ENCODE measurements at regions not wholly inside any gene's neighbourhood (a gene's known extent, or its start where the extent isn't known, plus 50 kb on each side); places are given as distances from the start of the nearest gene placed in this dataset.

DNA sequence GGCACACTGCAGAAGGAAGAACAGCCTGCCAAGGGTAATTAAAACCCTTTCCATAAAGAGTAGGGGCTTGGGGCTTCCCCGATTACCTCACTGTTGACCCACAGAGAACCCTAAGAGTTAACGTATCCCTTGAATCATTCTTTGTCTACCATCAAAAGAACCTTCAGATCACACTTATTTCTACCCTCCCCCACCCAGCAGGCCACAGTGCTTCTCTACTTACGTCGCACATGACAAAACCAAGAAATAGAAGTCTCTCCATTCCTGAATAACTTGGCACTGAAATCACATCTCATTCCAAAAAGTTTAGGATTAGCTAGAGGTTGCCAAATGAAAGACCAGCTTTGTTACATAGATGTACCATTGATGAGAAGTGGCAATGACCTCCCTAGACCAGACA is 268.7 kb upstream of the GAS1 start:
- no peak for TF ChIP-seq SIN3A (IDR thresholded peaks at IDR 0.05; ENCODE audit: borderline replicate concordance, insufficient read depth, low read length)

DNA sequence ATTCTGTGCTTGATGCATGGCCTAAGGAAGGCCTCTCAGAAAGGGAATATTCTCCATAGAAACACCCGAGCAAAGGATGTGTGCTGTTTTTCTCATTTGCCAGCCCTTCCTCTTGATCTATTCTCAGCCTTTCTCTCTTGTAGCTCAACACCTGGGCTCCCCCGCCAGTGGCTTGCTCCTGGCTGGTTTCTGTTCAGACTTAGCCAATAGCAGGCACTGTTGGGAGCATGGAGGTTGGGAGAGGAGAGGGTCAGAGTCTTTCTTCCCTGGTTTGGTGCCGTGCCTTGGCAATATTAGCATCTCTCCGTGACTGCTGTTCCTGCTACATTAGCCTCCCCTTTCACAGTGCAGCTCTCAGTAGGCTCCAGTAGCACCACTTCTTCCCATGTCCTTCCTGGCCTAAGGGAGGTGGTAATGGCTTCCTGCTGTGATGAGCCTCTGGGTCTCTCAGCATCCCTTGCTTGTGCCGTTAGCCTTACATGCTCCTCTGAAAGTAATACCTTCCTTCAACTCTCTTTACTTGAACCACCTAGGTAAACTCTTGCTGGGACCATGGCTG is 269.7 kb upstream of the GAS1 start:
- TF ChIP-seq, protein P1, sequence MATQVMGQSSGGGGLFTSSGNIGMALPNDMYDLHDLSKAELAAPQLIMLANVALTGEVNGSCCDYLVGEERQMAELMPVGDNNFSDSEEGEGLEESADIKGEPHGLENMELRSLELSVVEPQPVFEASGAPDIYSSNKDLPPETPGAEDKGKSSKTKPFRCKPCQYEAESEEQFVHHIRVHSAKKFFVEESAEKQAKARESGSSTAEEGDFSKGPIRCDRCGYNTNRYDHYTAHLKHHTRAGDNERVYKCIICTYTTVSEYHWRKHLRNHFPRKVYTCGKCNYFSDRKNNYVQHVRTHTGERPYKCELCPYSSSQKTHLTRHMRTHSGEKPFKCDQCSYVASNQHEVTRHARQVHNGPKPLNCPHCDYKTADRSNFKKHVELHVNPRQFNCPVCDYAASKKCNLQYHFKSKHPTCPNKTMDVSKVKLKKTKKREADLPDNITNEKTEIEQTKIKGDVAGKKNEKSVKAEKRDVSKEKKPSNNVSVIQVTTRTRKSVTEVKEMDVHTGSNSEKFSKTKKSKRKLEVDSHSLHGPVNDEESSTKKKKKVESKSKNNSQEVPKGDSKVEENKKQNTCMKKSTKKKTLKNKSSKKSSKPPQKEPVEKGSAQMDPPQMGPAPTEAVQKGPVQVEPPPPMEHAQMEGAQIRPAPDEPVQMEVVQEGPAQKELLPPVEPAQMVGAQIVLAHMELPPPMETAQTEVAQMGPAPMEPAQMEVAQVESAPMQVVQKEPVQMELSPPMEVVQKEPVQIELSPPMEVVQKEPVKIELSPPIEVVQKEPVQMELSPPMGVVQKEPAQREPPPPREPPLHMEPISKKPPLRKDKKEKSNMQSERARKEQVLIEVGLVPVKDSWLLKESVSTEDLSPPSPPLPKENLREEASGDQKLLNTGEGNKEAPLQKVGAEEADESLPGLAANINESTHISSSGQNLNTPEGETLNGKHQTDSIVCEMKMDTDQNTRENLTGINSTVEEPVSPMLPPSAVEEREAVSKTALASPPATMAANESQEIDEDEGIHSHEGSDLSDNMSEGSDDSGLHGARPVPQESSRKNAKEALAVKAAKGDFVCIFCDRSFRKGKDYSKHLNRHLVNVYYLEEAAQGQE (IDR thresholded peaks at IDR 0.05; ENCODE audit: insufficient read depth in 1 of 2, low read depth in 2 of 2, low read length in 2 of 2), result no peak
- TF ChIP-seq FOXP2 (optimal IDR thresholded peaks at IDR 0.05; ENCODE audit: borderline replicate concordance, extremely low read depth, extremely low read length, insufficient read depth) (no peak), SIN3A (IDR thresholded peaks at IDR 0.05; ENCODE audit: borderline replicate concordance, insufficient read depth, low read length) (no peak), POLR2AphosphoS5 (IDR thresholded peaks at IDR 0.05; ENCODE audit: low read depth, low read length) (no peak), TAF1 (IDR thresholded peaks at IDR 0.05; ENCODE audit: borderline replicate concordance, insufficient read depth, low read length) (no peak)

DNA sequence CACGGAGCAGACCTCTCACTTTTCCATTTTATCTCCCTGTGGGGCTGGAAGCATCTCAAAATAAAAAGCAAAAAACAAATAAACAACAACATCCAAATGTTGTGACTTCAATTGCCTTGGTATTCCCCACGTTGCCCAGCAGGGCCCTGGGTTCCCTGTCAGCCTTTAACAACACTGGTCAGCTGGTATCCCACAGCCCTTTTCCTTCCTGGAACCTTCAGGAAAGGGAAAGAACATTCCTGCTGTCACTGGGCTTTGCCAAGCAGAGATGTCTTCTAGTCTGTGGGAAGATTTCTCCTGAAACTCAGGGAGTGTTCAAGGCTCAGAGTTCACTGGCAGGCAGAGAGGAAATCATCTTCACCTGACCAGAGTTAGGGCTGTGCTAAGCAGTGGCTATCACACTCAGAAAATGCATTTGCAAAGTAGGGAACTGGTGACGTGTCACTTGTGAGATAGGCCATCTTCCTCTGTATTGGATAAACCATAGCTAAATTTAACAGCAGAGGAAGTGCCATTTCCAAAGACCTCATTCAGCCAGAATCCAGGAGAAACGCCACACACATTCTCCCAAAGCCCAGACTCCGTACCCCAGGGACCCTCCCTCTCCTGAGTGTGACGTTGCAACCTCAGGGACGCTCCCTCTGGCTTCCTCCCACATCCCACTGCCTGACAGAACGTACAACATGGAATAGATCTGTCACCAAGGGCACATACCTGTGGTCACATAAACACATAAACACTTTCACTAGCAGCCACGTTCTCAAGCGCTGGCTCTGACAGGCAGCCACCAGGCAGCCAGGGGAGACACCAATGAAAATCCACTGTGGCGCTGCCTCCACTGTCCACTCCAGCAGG is 274.0 kb upstream of the DAPK1 start:
- TF ChIP-seq FOXP2 (optimal IDR thresholded peaks at IDR 0.05; ENCODE audit: borderline replicate concordance, extremely low read depth, extremely low read length, insufficient read depth), result no peak
- TF ChIP-seq SIN3A (IDR thresholded peaks at IDR 0.05; ENCODE audit: borderline replicate concordance, insufficient read depth, low read length), result no peak
- no peak for TF ChIP-seq TAF1 (IDR thresholded peaks at IDR 0.05; ENCODE audit: borderline replicate concordance, insufficient read depth, low read length)
- TF ChIP-seq, protein P1 (IDR thresholded peaks at IDR 0.05; ENCODE audit: insufficient read depth in 1 of 2, low read depth in 2 of 2, low read length in 2 of 2), result no peak
- TF ChIP-seq POLR2AphosphoS5 (IDR thresholded peaks at IDR 0.05; ENCODE audit: low read depth, low read length), result no peak

DNA sequence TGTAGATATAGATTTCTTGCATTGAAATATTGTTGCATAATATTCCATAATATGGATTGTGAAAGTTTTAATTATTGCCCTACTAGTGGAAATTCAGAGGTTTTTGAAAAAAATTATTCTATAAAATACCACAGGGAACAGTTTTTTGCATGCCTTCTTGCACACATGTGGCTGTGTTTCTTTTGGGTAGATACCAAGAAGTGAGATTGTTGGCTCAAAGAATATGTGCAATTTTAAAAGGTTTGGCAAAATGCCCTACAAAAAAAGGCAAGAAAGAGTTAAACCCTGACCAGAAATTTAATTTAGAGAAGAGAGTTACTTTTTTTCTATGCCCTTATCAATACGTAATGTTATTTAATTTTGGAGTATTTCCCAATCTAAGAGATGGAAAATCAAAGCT is 270.8 kb upstream of the DAPK1 start:
- no peak for TF ChIP-seq FOXP2 (optimal IDR thresholded peaks at IDR 0.05; ENCODE audit: borderline replicate concordance, extremely low read depth, extremely low read length, insufficient read depth)
- TF ChIP-seq, protein P1 (IDR thresholded peaks at IDR 0.05; ENCODE audit: insufficient read depth in 1 of 2, low read depth in 2 of 2, low read length in 2 of 2), result no peak
- TF ChIP-seq SIN3A (IDR thresholded peaks at IDR 0.05; ENCODE audit: borderline replicate concordance, insufficient read depth, low read length), result no peak
- no peak for TF ChIP-seq POLR2AphosphoS5 (IDR thresholded peaks at IDR 0.05; ENCODE audit: low read depth, low read length)
- TF ChIP-seq TAF1 (IDR thresholded peaks at IDR 0.05; ENCODE audit: borderline replicate concordance, insufficient read depth, low read length), result no peak

DNA sequence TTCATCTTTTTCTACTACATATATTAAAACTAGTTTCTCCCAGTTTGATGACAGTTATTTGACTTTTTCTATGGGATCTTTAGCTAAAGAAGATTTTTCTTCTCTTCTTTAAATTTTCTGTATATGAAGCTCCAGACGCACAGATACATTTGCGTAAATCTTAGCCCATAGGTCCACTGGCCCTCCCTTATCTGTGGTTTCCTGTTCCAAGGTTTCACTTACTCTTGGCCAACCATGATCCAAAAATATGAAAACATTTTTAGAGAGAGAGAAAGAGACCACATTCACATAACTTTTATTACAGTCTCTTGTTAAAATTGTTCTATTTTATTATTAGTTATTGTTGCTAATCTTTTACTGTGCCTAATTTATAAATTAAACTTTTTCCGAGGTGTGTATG is 270.2 kb upstream of the DAPK1 start:
- TF ChIP-seq, protein P1 (IDR thresholded peaks at IDR 0.05; ENCODE audit: insufficient read depth in 1 of 2, low read depth in 2 of 2, low read length in 2 of 2), result no peak
- no peak for TF ChIP-seq TAF1 (IDR thresholded peaks at IDR 0.05; ENCODE audit: borderline replicate concordance, insufficient read depth, low read length)
- TF ChIP-seq FOXP2 (optimal IDR thresholded peaks at IDR 0.05; ENCODE audit: borderline replicate concordance, extremely low read depth, extremely low read length, insufficient read depth), result no peak
- no peak for TF ChIP-seq SIN3A (IDR thresholded peaks at IDR 0.05; ENCODE audit: borderline replicate concordance, insufficient read depth, low read length)
- TF ChIP-seq POLR2AphosphoS5 (IDR thresholded peaks at IDR 0.05; ENCODE audit: low read depth, low read length), result no peak

Data from PFSK-1 (cell line).